EH (cell line): ENCODE measurements at regions not wholly inside any gene's neighbourhood (a gene's known extent, or its start where the extent isn't known, plus 50 kb on each side); places are given as distances from the start of the nearest gene placed in this dataset.

ENCODE experiments used
- DNase-seq: peaks from one replicate; pipeline ENCODE4 v3.0.0-alpha.2; 2015; ENCODE audit warnings: low read depth

- DNase-seq = no peak
Measured at GRCh38 chr5:110032376-110032775, 342.6 kb downstream of the MAN2A1 start.

GRCh38 chr5:110034056-110034600 lies 344.4 kb downstream of the MAN2A1 start:
- no peak for DNase-seq

- no peak for DNase-seq
Measured at GRCh38 chr5:110038297-110038997, 348.7 kb downstream of the MAN2A1 start.

- peak; percentile 5 for DNase-seq
Measured at GRCh38 chr5:110040178-110040577, 350.5 kb downstream of the MAN2A1 start.

- DNase-seq = no peak
Measured at GRCh38 chr5:110043025-110043424, 353.3 kb downstream of the MAN2A1 start.

- DNase-seq = no peak
Measured at GRCh38 chr5:110045158-110045557, 355.4 kb downstream of the MAN2A1 start.

GRCh38 chr5:110048491-110048890 lies 358.8 kb downstream of the MAN2A1 start:
- DNase-seq = no peak

GRCh38 chr5:110049816-110050215 lies 360.1 kb downstream of the MAN2A1 start:
- no peak for DNase-seq

GRCh38 chr5:110050640-110051345 lies 361.1 kb downstream of the MAN2A1 start:
- DNase-seq = no peak

- DNase-seq = no peak
Measured at GRCh38 chr5:110053205-110053604, 363.5 kb downstream of the MAN2A1 start.

GRCh38 chr5:110053824-110054223 lies 364.1 kb downstream of the MAN2A1 start:
- DNase-seq = no peak

- DNase-seq = peak; percentile 14
Measured at GRCh38 chr5:110054240-110054639, 364.5 kb downstream of the MAN2A1 start.

GRCh38 chr5:110055302-110055701 lies 365.6 kb downstream of the MAN2A1 start:
- DNase-seq = no peak

- no peak for DNase-seq
Measured at GRCh38 chr5:110056580-110057114, 366.9 kb downstream of the MAN2A1 start.

GRCh38 chr5:110058175-110058574 lies 368.4 kb downstream of the MAN2A1 start:
- no peak for DNase-seq

GRCh38 chr5:110062246-110062645 lies 372.5 kb downstream of the MAN2A1 start:
- no peak for DNase-seq

- DNase-seq = no peak
Measured at GRCh38 chr5:110063640-110064602, 374.2 kb downstream of the MAN2A1 start.

- no peak for DNase-seq
Measured at GRCh38 chr5:110064603-110065268, 375.0 kb downstream of the MAN2A1 start.

GRCh38 chr5:110070836-110071235 lies 381.1 kb downstream of the MAN2A1 start:
- DNase-seq = no peak

- no peak for DNase-seq
Measured at GRCh38 chr5:110072651-110073050, 382.9 kb downstream of the MAN2A1 start.

GRCh38 chr5:110073534-110073933 lies 383.8 kb downstream of the MAN2A1 start:
- DNase-seq = no peak
